Heart right ventricle (tissue), 16 donors: ENCODE measurements at regions not wholly inside any gene's neighbourhood (a gene's known extent, or its start where the extent isn't known, plus 50 kb on each side); places are given as distances from the start of the nearest gene placed in this dataset.
A peak's percentile ranks its signal among the peaks of the same experiment; 100 is the strongest.
"Not testable (repeated sequence)": the region's sequence is repeated elsewhere in the genome, so short reads cannot be mapped to it uniquely, and the experiment has no call there.

Experiments used
- ATAC-seq, 8 donors: fragments of 200-7000 bp; cut with Tn5 transposase; one replicate each; pipeline ENCODE4 v1.9.1; 2020; ENCODE audit warnings: mild to moderate bottlenecking in 8 of 8, moderate library complexity in 8 of 8, moderate number of reproducible peaks in 1 of 8
- DNase-seq, 2 donors: peaks; one replicate each; pipeline ENCODE4 v3.0.0-alpha.2; 2020
- H3K27ac ChIP-seq, 10 donors: fragments of 200-600 bp; sonication (generic) in 2 of 10; one replicate each; pipeline versions ENCODE4 v1.5.0 to v1.8.0; 2020 to 2022; ENCODE audit warnings: mild to moderate bottlenecking in 3 of 10
- H3K27me3 ChIP-seq, 7 donors: fragments of 200-600 bp; one replicate each; pipeline ENCODE4 v1.8.0; 2021 to 2022; ENCODE audit warnings: mild to moderate bottlenecking in 2 of 7
- H3K36me3 ChIP-seq, 9 donors: fragments of 200-600 bp; sonication (generic) in 1 of 9; one replicate each; pipeline versions ENCODE4 v1.5.0 to v1.8.0; 2020 to 2022; ENCODE audit warnings: mild to moderate bottlenecking in 2 of 9
- H3K4me1 ChIP-seq, 9 donors: fragments of 200-600 bp; sonication (generic) in 1 of 9; one replicate each; pipeline versions ENCODE4 v1.5.0 to v1.8.0; 2020 to 2022; ENCODE audit warnings: mild to moderate bottlenecking in 4 of 9
- H3K4me3 ChIP-seq, 10 donors: fragments of 200-600 bp; sonication (generic) in 2 of 10; one replicate each; pipeline versions ENCODE4 v1.5.0 to v1.8.0; 2020 to 2022; ENCODE audit warnings: mild to moderate bottlenecking in 7 of 10, moderate library complexity in 2 of 10
- H3K9me3 ChIP-seq, 11 donors: fragments of 200-600 bp in 10 of 11; sonication (generic) in 2 of 11; one replicate each; pipeline versions ENCODE4 v1.5.0 to v1.8.0; 2013 to 2022; ENCODE audit warnings: mild to moderate bottlenecking in 2 of 11, control low read depth in 1 of 11, moderate library complexity in 1 of 11
- WGBS, 2 donors: extraction: QIAGEN DNeasy Blood & Tissue Kit; methylation state at CpG; one replicate each; pipeline ENCODE4 v1.1.7; 2013; ENCODE audit warnings: inconsistent platforms in 1 of 2; 5-methylcytosine and 5-hydroxymethylcytosine counted together
- intact Hi-C, 10 donors: fragments of 100-400 bp; cut with DNase I; formaldehyde crosslinking; loops; one replicate each; pipeline versions ENCODE4 v1.11.1 to v1.14.2; 2022
- TF ChIP-seq, protein P1 (sequence below), 9 donors: fragments of 200-600 bp; sonication (generic) in 2 of 9; IDR thresholded peaks; one replicate each; pipeline versions ENCODE4 v1.5.0 to v1.8.0; 2021 to 2022; ENCODE audit warnings: antibody characterized with exemption in 9 of 9, mild to moderate bottlenecking in 5 of 9, moderate library complexity in 1 of 9
- donor health status: Arrhythmogenic right ventricular cardiomyopathy.
- donor health status: ischemic (EF 13 %, LVEDD 7.1; RV severe dilation, severe dysfunction).
- donor health status: healthy with polysubstance abuse.
- donor health status: DM: no; HTN: yes; CAD: no.
- donor health status: DM: no; HTN: no; CAD: no.
- donor health status: ischemic (EF 25% LVEDD 6.9; RV normal size, moderate dysfunction).
- donor health status: ischemic (EF 25% LVEDD 5.7; RV mildly dilated, moderate dysfunction).
- donor health status: healthy.
- donor health status: DM: yes; HTN: yes; CAD: no.
- donor health status: Ischemic cardiomyopathy.
- donor health status: ischemic (EF 35%, LVEDD 5.7; RV mildly dilated, moderate dysfunction).
- donor health status: nonischemic (EF 11% LVEDD 7.7; RV severe dilation, severe dysfunction).
- donor health status: DM: yes; HTN: yes; CAD: no.
- donor health status: PGD.
- donor health status: ischemic (EF 29% LVEDD 5.4; RV normal size, mild dysfunction).
- donor health status: nonischemic (EF 23%, LVEDD 6.1; RV moderate dilation, normal function).

DNA sequence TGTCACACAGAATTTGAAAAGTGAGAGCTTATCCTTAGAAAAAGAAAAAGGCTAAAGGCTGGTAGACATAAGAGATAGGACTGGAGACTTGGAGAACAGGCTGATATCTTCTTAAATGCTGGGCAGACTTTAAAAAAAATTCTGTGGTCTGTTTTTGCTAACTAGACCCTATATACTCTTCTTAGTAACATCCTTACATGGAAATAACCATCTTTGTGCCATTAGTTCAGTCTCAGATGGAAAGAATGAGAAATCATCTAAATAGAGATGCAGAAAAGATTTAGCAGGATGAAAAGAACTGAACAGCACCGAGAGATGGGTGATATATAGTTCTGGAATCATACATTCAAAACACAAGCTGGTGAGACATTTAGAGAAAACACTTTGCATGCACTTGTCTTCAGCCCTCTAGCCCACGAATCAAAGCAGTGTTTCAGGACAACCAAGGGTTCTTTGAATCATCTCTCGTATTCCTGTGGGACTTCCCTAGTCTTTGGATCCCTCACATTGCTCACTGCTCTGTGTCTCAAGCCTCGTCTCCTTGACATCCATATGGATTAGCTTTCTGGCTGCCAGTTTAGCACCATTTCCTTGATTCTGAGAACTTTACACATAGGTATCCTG is 93.0 kb upstream of the LYSMD4 start:
- TF ChIP-seq, protein P1, sequence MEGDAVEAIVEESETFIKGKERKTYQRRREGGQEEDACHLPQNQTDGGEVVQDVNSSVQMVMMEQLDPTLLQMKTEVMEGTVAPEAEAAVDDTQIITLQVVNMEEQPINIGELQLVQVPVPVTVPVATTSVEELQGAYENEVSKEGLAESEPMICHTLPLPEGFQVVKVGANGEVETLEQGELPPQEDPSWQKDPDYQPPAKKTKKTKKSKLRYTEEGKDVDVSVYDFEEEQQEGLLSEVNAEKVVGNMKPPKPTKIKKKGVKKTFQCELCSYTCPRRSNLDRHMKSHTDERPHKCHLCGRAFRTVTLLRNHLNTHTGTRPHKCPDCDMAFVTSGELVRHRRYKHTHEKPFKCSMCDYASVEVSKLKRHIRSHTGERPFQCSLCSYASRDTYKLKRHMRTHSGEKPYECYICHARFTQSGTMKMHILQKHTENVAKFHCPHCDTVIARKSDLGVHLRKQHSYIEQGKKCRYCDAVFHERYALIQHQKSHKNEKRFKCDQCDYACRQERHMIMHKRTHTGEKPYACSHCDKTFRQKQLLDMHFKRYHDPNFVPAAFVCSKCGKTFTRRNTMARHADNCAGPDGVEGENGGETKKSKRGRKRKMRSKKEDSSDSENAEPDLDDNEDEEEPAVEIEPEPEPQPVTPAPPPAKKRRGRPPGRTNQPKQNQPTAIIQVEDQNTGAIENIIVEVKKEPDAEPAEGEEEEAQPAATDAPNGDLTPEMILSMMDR (IDR thresholded peaks at IDR 0.05), result no peak
- Histone ChIP-seq H3K36me3 (peaks cover 0 to 7% (median 0%) of the 10 kb centered on the region in 9 donors), H3K4me1 (no peaks in the 10 kb centered on the region), H3K4me3 (no peak overlapping the region), H3K9me3 (peaks cover 0 to 4% (median 0%) of the 10 kb centered on the region in 11 donors), H3K27ac (no peak overlapping the region), H3K27me3 (no peaks in the 10 kb centered on the region)
- ATAC-seq (no peak), DNase-seq (no peak)
- 90 to 93% methylated on average over 4 of the region's 4 CpGs for WGBS, 2 donors
- intact Hi-C loops, result no loop called here

DNA sequence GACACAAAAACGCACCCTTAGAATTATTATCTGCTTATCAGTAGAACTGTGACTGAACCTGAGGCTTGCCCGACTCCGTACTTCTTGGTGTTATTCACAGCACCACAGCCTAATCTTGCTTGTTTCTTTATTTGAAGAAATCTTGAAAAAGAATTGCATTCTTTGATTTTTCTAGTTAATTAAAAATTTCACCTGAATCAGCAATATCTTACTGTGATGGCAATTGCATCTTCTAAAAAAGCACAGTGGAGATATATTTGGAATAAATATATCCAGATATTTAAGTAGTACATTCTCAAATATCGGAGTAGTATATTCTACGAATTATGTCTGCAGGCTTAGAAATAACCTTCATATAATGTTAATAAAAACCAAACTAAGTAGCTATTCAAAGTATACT is 90.1 kb upstream of the LYSMD4 start:
- Histone ChIP-seq H3K27me3 (no peaks in the 10 kb centered on the region), H3K4me3 (no peak overlapping the region), H3K27ac (no peak overlapping the region), H3K9me3 (peaks cover 0 to 3% (median 0%) of the 10 kb centered on the region in 11 donors), H3K4me1 (peaks cover 0 to 11% (median 0%) of the 10 kb centered on the region in 9 donors), H3K36me3 (peaks cover 0 to 7% (median 0%) of the 10 kb centered on the region in 9 donors)
- TF ChIP-seq, protein P1 (IDR thresholded peaks at IDR 0.05), result no peak
- DNase-seq (no peak), ATAC-seq (no peak)
- 91 to 98% methylated on average over 5 of the region's 5 CpGs for WGBS, 2 donors
- intact Hi-C loops, result no loop called here

DNA sequence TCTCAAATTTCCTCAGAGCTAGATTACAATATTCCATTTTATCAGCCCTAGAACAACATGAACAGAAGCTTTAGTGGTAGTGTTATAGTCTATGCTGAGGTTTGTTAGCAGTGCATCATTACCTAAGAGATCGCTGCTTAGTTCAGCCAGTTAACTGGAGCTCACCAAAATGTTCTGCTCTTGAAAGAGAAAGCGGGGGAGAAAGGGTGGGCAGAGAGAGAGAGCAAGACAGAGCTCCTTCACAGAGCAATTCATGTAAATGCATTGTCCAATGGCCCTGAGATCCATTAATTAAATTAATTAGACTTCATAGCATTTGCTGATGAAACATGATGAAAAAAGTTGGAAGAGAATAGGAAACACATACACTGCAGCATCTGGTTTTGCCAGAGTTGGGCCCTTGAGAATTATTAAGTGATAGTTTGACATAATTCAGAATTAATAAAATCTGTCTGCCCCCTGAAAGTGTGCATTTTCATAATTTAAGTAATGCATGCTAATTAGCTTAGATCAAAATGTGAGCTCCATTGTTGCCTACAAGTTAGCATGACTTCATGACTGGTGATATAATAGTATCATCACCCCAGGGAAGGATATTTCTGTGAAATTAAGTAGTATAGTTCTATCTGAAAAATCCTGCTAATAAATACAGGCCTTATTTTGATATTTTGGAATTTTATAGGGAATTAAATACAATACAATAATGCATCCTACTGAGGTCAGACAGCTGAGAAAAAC is 86.9 kb upstream of the LYSMD4 start:
- Histone ChIP-seq H3K27ac (no peak overlapping the region), H3K4me1 (peaks cover 0 to 22% (median 0%) of the 10 kb centered on the region in 9 donors), H3K9me3 (no peaks in the 10 kb centered on the region), H3K36me3 (peaks cover 0 to 4% (median 0%) of the 10 kb centered on the region in 9 donors), H3K4me3 (no peak overlapping the region), H3K27me3 (no peaks in the 10 kb centered on the region)
- no peak for DNase-seq
- no peak for ATAC-seq
- intact Hi-C loops, result loop anchor here in 1 of 10 donors (10.0 kb wide), 1 partner anchor 105 kb away; no protein-coding TSS in a partner anchor
- TF ChIP-seq, protein P1 (IDR thresholded peaks at IDR 0.05), result no peak
- WGBS, 2 donors, result 92 to 98% methylated on average over 2 of the region's 2 CpGs

DNA sequence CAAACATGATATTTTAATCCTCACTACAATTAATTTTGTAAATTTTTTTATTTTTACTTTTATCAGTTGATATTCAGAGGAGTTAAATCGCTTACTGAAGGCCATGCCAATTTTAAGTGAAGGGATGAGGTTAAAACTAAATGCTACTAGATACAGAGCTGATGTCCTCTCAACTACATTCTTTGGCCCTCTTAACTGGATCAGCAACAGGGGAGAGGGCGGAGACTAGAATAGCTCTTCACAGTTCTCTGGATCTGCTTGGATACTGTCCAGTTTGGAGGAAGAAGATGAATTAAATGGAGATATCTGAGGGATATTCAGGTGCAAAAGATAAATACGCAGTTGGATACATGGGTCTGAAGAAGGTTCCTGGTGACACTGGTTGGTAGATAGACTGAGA is 85.6 kb upstream of the LYSMD4 start:
- no peaks in the 10 kb centered on the region for H3K27me3 ChIP-seq
- ATAC-seq, result peak in 4 of 8 donors; percentile 47 to 85 (median 64)
- peaks cover 0 to 11% (median 0%) of the 10 kb centered on the region in 9 donors for H3K36me3 ChIP-seq
- no peak for DNase-seq
- TF ChIP-seq, protein P1 (IDR thresholded peaks at IDR 0.05), result no peak
- no peak overlapping the region for H3K4me3 ChIP-seq
- intact Hi-C loops, result loop anchor here in 1 of 10 donors (10.0 kb wide), 1 partner anchor 106 kb away; no protein-coding TSS in a partner anchor
- no peak overlapping the region for H3K27ac ChIP-seq
- peaks cover 0 to 22% (median 0%) of the 10 kb centered on the region in 9 donors for H3K4me1 ChIP-seq
- no peaks in the 10 kb centered on the region for H3K9me3 ChIP-seq
- WGBS, 2 donors, result 50 to 73% methylated on average over 3 of the region's 3 CpGs

DNA sequence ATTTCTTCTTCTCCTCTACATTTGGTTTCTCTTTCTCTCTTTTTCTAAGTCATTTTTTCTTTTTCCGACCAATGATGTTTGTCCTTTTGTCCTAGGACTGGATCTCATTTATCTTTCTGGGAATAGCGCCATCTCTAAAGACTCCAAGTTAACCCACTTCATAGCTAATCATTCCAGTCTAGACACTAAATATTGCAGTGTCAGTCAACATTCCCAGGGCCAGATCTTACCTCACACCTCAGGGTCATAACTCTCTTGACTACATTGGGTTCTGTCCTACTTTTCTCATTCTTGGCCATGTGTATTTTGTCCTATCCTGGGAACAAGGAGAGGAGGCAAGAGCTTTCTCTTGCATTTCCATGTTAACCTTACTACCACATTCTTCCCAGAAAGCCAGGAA is 83.6 kb upstream of the LYSMD4 start:
- not testable (repeated sequence) for DNase-seq, H3K9me3 ChIP-seq, H3K27ac ChIP-seq, H3K4me3 ChIP-seq, H3K27me3 ChIP-seq
- Histone ChIP-seq H3K4me1 (peaks cover 0 to 22% (median 0%) of the 10 kb centered on the region in 9 donors), H3K36me3 (peaks cover 0 to 18% (median 0%) of the 10 kb centered on the region in 9 donors)
- intact Hi-C loops, result loop anchor here in 1 of 10 donors (10.0 kb wide), 1 partner anchor 108 kb away; no protein-coding TSS in a partner anchor
- ATAC-seq, result peak in 4 of 8 donors; percentile 7 to 85 (median 64)
- WGBS, 2 donors, result 60 to 66% methylated on average over 2 of the region's 2 CpGs

DNA sequence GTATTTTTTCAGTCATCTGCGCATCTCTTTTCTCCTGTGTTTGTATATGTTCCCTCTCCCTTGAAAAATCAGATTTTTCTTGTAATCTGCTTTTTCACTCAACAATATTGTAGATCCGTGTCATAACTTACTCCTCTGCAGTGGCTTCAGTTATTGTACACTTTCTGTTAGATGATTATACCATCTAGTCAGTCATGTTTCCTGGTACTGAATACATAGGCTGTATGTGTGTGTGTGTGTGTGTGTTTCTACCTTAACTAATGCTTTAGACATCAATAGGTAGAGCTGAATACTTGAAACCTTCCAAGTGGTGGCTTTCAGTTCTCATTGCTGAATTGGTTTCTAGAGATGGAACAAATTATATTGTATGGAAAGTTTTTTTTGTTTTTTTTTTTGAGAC is 77.4 kb upstream of the LYSMD4 start:
- 90 to 97% methylated on average over 2 of the region's 2 CpGs for WGBS, 2 donors
- intact Hi-C loops, result loop anchor here in 1 of 10 donors (10.0 kb wide), 1 partner anchor 114 kb away; no protein-coding TSS in a partner anchor
- not testable (repeated sequence) for ATAC-seq

DNA sequence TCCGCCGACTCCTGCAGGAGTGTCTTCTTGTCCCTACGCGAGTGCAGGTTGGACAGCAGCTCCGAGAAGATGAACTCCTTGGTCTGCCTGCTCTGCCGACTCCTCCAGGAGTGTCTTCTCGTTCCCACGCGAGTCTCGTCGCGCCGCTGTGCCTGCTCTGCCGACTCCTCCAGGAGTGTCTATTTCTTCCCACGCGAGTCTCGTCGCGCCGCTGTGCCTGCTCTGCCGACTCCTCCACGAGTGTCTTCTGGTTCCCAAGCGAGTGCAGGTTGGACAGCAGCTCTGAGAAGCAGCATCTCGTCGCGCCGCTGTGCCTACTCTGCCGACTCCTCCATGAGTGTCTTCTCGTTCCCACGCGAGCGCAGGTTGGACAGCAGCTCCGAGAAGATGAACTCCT is 66.6 kb upstream of the LYSMD4 start:
- H3K27me3 ChIP-seq, H3K4me1 ChIP-seq, ATAC-seq, H3K9me3 ChIP-seq, DNase-seq, intact Hi-C loops, H3K36me3 ChIP-seq, H3K4me3 ChIP-seq: not testable (repeated sequence)
- 92 to 94% methylated on average over 33 of the region's 33 CpGs for WGBS, 2 donors
- peak overlapping the region in 2 of 10 donors; percentile 54 to 64 for H3K27ac ChIP-seq

More for the DNA sequence above, 77.4 kb upstream of the LYSMD4 start:
- peaks cover 0 to 18% (median 0%) of the 10 kb centered on the region in 9 donors for H3K36me3 ChIP-seq
- not testable (repeated sequence) for H3K4me3 ChIP-seq, H3K27ac ChIP-seq, H3K27me3 ChIP-seq, DNase-seq, H3K9me3 ChIP-seq, H3K4me1 ChIP-seq
